Activated T-helper 1 cell treated with anti-CD3 and anti-CD28 coated beads, Interleukin-12 subunit alpha, Interleukin-12 subunit beta, Interleukin-2, Interleukin-4 antibody, amounts not matched to agents 30 ng/mL and 10 ng/mL and 1 ng/mL, durations not matched to agents 14 hours and 24 hours and 36 hours (primary cell): ENCODE measurements at regions not wholly inside any gene's neighbourhood (a gene's known extent, or its start where the extent isn't known, plus 50 kb on each side); places are given as distances from the start of the nearest gene placed in this dataset.

Experiments
- DNase-seq: peaks from one replicate; pipeline ENCODE4 v3.0.0; 2021; ENCODE audit warnings: low spot score
- H3K27ac Mint-ChIP-seq: one replicate; pipeline ENCODE4 v1.8.0; 2021; ENCODE audit warnings: mild to moderate bottlenecking, mixed read lengths
- H3K27me3 Mint-ChIP-seq: one replicate; pipeline ENCODE4 v1.8.0; 2022; ENCODE audit warnings: mild to moderate bottlenecking, moderate library complexity, mixed read lengths; ENCODE audit not compliant: insufficient read depth
- H3K36me3 Mint-ChIP-seq: one replicate; pipeline ENCODE4 v1.8.0; 2021; ENCODE audit warnings: low read depth, mixed read lengths
- H3K4me1 Mint-ChIP-seq: one replicate; pipeline ENCODE4 v1.8.0; 2021; ENCODE audit warnings: low read depth, mixed read lengths
- H3K4me3 Mint-ChIP-seq: one replicate; pipeline ENCODE4 v1.8.0; 2021; ENCODE audit warnings: mild to moderate bottlenecking, moderate library complexity, mixed read lengths
- H3K9me3 Mint-ChIP-seq: one replicate; pipeline ENCODE4 v1.8.0; 2021; ENCODE audit warnings: mixed read lengths
- intact Hi-C: fragments of 100-400 bp; cut with micrococcal nuclease; formaldehyde crosslinking; loops from one replicate; pipeline ENCODE4 v1.15.1; 2024

- no peaks in the 10 kb centered on the region for H3K9me3 Mint-ChIP-seq
- no peak overlapping the region for H3K4me3 Mint-ChIP-seq
These were observed 78.9 kb upstream of the RMDN2 start for GRCh38 chr2:37846207-37846606.

GRCh38 chr2:37847792-37848191 lies 77.3 kb upstream of the RMDN2 start:
- Mint-ChIP-seq H3K4me1 (no peaks in the 10 kb centered on the region), H3K36me3 (no peaks in the 10 kb centered on the region), H3K27me3 (peaks cover under 1% of the 10 kb centered on the region), H3K4me3 (no peak overlapping the region), H3K9me3 (no peaks in the 10 kb centered on the region), H3K27ac (no peak overlapping the region)
- intact Hi-C loops = no loop called here
- DNase-seq = no peak

More at GRCh38 chr2:37846207-37846606, 78.9 kb upstream of the RMDN2 start:
- Mint-ChIP-seq H3K36me3 (peaks cover 2% of the 10 kb centered on the region), H3K4me1 (no peaks in the 10 kb centered on the region), H3K27ac (no peak overlapping the region), H3K27me3 (peaks cover 8% of the 10 kb centered on the region)
- no peak for DNase-seq
- intact Hi-C loops = no loop called here

GRCh38 chr2:37848451-37848850 lies 76.6 kb upstream of the RMDN2 start:
- no peaks in the 10 kb centered on the region for H3K36me3 Mint-ChIP-seq
- DNase-seq = no peak
- H3K4me3 Mint-ChIP-seq = no peak overlapping the region
- no peak overlapping the region for H3K27ac Mint-ChIP-seq
- intact Hi-C loops = no loop called here
- H3K27me3 Mint-ChIP-seq = no peaks in the 10 kb centered on the region
- no peaks in the 10 kb centered on the region for H3K9me3 Mint-ChIP-seq
- no peaks in the 10 kb centered on the region for H3K4me1 Mint-ChIP-seq

- H3K9me3 Mint-ChIP-seq = no peaks in the 10 kb centered on the region
- no peaks in the 10 kb centered on the region for H3K4me1 Mint-ChIP-seq
- no peak for DNase-seq
- H3K36me3 Mint-ChIP-seq = no peaks in the 10 kb centered on the region
- H3K4me3 Mint-ChIP-seq = no peak overlapping the region
- no peaks in the 10 kb centered on the region for H3K27me3 Mint-ChIP-seq
- intact Hi-C loops = no loop called here
- no peak overlapping the region for H3K27ac Mint-ChIP-seq
These were observed 75.2 kb upstream of the RMDN2 start for GRCh38 chr2:37849911-37850310.

GRCh38 chr2:37851428-37851827 lies 73.7 kb upstream of the RMDN2 start:
- Mint-ChIP-seq H3K27ac (no peak overlapping the region), H3K9me3 (no peaks in the 10 kb centered on the region), H3K36me3 (no peaks in the 10 kb centered on the region), H3K27me3 (peaks cover 3% of the 10 kb centered on the region), H3K4me3 (no peak overlapping the region), H3K4me1 (no peaks in the 10 kb centered on the region)
- no peak for DNase-seq
- intact Hi-C loops = no loop called here

GRCh38 chr2:37851828-37852584 lies 73.1 kb upstream of the RMDN2 start:
- Mint-ChIP-seq H3K4me3 (no peak overlapping the region), H3K9me3 (no peaks in the 10 kb centered on the region), H3K4me1 (no peaks in the 10 kb centered on the region), H3K27ac (no peak overlapping the region), H3K27me3 (peaks cover 4% of the 10 kb centered on the region), H3K36me3 (no peaks in the 10 kb centered on the region)
- no peak for DNase-seq
- intact Hi-C loops = no loop called here

- Mint-ChIP-seq H3K27ac (no peak overlapping the region), H3K9me3 (no peaks in the 10 kb centered on the region), H3K4me1 (no peaks in the 10 kb centered on the region), H3K4me3 (no peak overlapping the region), H3K36me3 (no peaks in the 10 kb centered on the region), H3K27me3 (peaks cover 4% of the 10 kb centered on the region)
- intact Hi-C loops = no loop called here
- no peak for DNase-seq
These were observed 72.5 kb upstream of the RMDN2 start for GRCh38 chr2:37852585-37853014.

- Mint-ChIP-seq H3K36me3 (no peaks in the 10 kb centered on the region), H3K4me3 (no peak overlapping the region), H3K27me3 (peaks cover 4% of the 10 kb centered on the region), H3K4me1 (no peaks in the 10 kb centered on the region), H3K9me3 (no peaks in the 10 kb centered on the region), H3K27ac (no peak overlapping the region)
- intact Hi-C loops = no loop called here
- no peak for DNase-seq
These were observed 70.3 kb upstream of the RMDN2 start for GRCh38 chr2:37854676-37855282.

- Mint-ChIP-seq H3K9me3 (no peaks in the 10 kb centered on the region), H3K4me1 (no peaks in the 10 kb centered on the region), H3K27ac (no peak overlapping the region), H3K36me3 (no peaks in the 10 kb centered on the region), H3K27me3 (peaks cover 8% of the 10 kb centered on the region), H3K4me3 (no peak overlapping the region)
- intact Hi-C loops = no loop called here
- no peak for DNase-seq
These were observed 69.6 kb upstream of the RMDN2 start for GRCh38 chr2:37855283-37856041.

GRCh38 chr2:37856101-37856751 lies 68.9 kb upstream of the RMDN2 start:
- no peaks in the 10 kb centered on the region for H3K9me3 Mint-ChIP-seq

GRCh38 chr2:37857575-37858399 lies 67.3 kb upstream of the RMDN2 start:
- no peaks in the 10 kb centered on the region for H3K9me3 Mint-ChIP-seq
- DNase-seq = no peak
- H3K36me3 Mint-ChIP-seq = no peaks in the 10 kb centered on the region
- no peak overlapping the region for H3K27ac Mint-ChIP-seq
- H3K27me3 Mint-ChIP-seq = peaks cover 13% of the 10 kb centered on the region
- intact Hi-C loops = no loop called here
- H3K4me3 Mint-ChIP-seq = no peak overlapping the region
- H3K4me1 Mint-ChIP-seq = no peaks in the 10 kb centered on the region

More at GRCh38 chr2:37856101-37856751, 68.9 kb upstream of the RMDN2 start:
- Mint-ChIP-seq H3K4me3 (no peak overlapping the region), H3K4me1 (no peaks in the 10 kb centered on the region), H3K36me3 (no peaks in the 10 kb centered on the region), H3K27ac (no peak overlapping the region), H3K27me3 (peaks cover 8% of the 10 kb centered on the region)
- intact Hi-C loops = no loop called here
- no peak for DNase-seq

GRCh38 chr2:37858400-37858711 lies 66.7 kb upstream of the RMDN2 start:
- peaks cover 13% of the 10 kb centered on the region for H3K27me3 Mint-ChIP-seq
- no peak for DNase-seq
- H3K4me1 Mint-ChIP-seq = no peaks in the 10 kb centered on the region
- H3K4me3 Mint-ChIP-seq = no peak overlapping the region
- no peak overlapping the region for H3K27ac Mint-ChIP-seq
- intact Hi-C loops = no loop called here
- H3K36me3 Mint-ChIP-seq = no peaks in the 10 kb centered on the region
- no peaks in the 10 kb centered on the region for H3K9me3 Mint-ChIP-seq
